Osteocyte (in vitro differentiated cells): ENCODE measurements at regions not wholly inside any gene's neighbourhood (a gene's known extent, or its start where the extent isn't known, plus 50 kb on each side); places are given as distances from the start of the nearest gene placed in this dataset.
"Not testable (repeated sequence)": the region's sequence is repeated elsewhere in the genome, so short reads cannot be mapped to it uniquely, and the experiment has no call there.

Source experiments
- DNase-seq: peaks from one replicate; pipeline ENCODE4 v3.0.0; 2021; ENCODE audit warnings: mixed read lengths; ENCODE audit not compliant: unreplicated experiment; ENCODE audit errors: extremely low spot score
- H3K27ac Mint-ChIP-seq: one replicate; pipeline ENCODE4 v1.8.0; 2021; ENCODE audit warnings: mild to moderate bottlenecking, mixed read lengths; ENCODE audit not compliant: unreplicated experiment
- H3K27me3 Mint-ChIP-seq: one replicate; pipeline ENCODE4 v1.8.0; 2021; ENCODE audit warnings: mixed read lengths; ENCODE audit not compliant: unreplicated experiment
- H3K36me3 Mint-ChIP-seq: one replicate; pipeline ENCODE4 v1.8.0; 2021; ENCODE audit warnings: mixed read lengths; ENCODE audit not compliant: unreplicated experiment
- H3K4me1 Mint-ChIP-seq: one replicate; pipeline ENCODE4 v1.8.0; 2021; ENCODE audit warnings: mixed read lengths; ENCODE audit not compliant: unreplicated experiment
- H3K4me3 Mint-ChIP-seq: one replicate; pipeline ENCODE4 v1.8.0; 2021; ENCODE audit warnings: mild to moderate bottlenecking, moderate library complexity, mixed read lengths; ENCODE audit not compliant: unreplicated experiment
- H3K9me3 Mint-ChIP-seq: one replicate; pipeline ENCODE4 v1.8.0; 2021; ENCODE audit warnings: mixed read lengths; ENCODE audit not compliant: unreplicated experiment
- CTCF ChIP-seq: fragments of 200-600 bp; sonication (generic); IDR thresholded peaks from 2 replicates; pipeline ENCODE4 v1.5.0; 2021; ENCODE audit warnings: antibody characterized with exemption, mild to moderate bottlenecking, moderate library complexity

DNA sequence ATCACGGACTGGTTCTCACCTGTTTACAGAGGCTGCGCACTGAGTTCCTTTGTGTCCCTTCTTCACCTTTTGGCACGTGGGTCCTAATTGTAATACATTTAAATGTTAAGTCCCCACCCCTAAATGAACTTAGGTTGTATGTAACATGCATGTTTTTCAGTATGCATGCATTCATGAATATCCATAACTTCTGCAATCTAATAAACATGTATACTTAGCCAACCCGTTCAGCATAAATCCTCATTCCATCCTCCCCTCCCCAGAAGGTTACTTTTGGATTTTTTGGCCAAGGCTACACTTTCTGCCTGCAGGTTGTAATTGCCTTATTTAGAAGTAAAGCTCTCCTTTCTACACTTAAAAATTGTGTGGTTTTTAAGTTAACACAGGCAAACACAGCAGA lies 314.7 kb downstream of the SUCLG1 start:
- Mint-ChIP-seq H3K27ac (no peak overlapping the region), H3K27me3 (peaks cover 2% of the 10 kb centered on the region), H3K36me3 (no peaks in the 10 kb centered on the region), H3K4me3 (no peak overlapping the region), H3K4me1 (no peaks in the 10 kb centered on the region), H3K9me3 (no peaks in the 10 kb centered on the region)
- TF ChIP-seq CTCF = no peak
- no peak for DNase-seq

DNA sequence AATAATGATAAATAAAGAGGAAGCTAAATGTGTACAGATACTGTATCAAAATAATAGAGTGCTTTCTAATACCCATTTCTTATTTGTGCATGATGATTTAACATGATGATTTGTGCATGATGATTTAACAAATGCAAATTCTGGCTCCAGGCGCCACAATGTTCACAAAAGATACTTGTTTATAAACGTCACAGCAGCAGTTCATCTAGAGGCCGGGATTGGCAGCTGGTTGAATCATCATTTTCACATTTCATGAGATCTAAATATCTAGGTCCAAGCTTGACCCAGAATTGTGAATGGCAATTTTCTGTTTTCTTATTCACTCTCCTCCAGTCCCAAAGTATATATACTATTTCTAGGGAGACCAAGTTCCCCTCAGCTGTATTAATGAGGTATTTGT lies 322.0 kb downstream of the SUCLG1 start:
- TF ChIP-seq CTCF = no peak
- Mint-ChIP-seq H3K27ac (no peak overlapping the region), H3K36me3 (no peaks in the 10 kb centered on the region), H3K4me1 (no peaks in the 10 kb centered on the region), H3K27me3 (no peaks in the 10 kb centered on the region), H3K4me3 (no peak overlapping the region), H3K9me3 (no peaks in the 10 kb centered on the region)
- DNase-seq = no peak

DNA sequence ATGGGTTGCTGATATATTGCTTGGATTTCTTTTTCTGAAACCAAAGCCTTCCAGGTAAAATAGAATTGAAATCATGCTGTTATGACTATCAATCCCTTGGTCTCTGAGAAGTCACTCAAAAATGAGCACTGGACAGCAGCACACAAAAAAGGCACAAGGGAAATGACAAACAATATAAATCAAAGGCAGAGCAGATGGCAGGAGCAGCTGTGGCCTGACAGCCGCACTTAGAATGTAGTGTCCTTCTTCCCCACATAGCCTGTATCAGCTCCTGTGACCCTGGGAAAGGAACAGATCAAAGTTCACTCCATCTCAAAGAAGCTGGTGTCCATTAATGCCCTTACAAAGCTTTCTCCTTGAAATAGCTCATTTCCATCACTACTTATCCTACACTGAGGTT lies 326.7 kb downstream of the SUCLG1 start:
- Mint-ChIP-seq H3K27ac (no peak overlapping the region), H3K36me3 (no peaks in the 10 kb centered on the region), H3K4me3 (no peak overlapping the region), H3K4me1 (no peaks in the 10 kb centered on the region), H3K9me3 (peaks cover 10% of the 10 kb centered on the region), H3K27me3 (no peaks in the 10 kb centered on the region)
- no peak for DNase-seq
- TF ChIP-seq CTCF = no peak

- Mint-ChIP-seq H3K27me3 (no peaks in the 10 kb centered on the region), H3K27ac (no peak overlapping the region)
- no peak for DNase-seq
Measured at GRCh38 chr2:84131278-84131830, 327.7 kb downstream of the SUCLG1 start.

GRCh38 chr2:84129018-84129417 lies 330.1 kb downstream of the SUCLG1 start:
- H3K9me3 Mint-ChIP-seq = peaks cover 12% of the 10 kb centered on the region
- H3K27me3 Mint-ChIP-seq = no peaks in the 10 kb centered on the region
- H3K27ac Mint-ChIP-seq = no peak overlapping the region
- H3K4me3 Mint-ChIP-seq = no peak overlapping the region
- no peak for TF ChIP-seq CTCF
- no peaks in the 10 kb centered on the region for H3K4me1 Mint-ChIP-seq
- H3K36me3 Mint-ChIP-seq = no peaks in the 10 kb centered on the region
- no peak for DNase-seq

More at GRCh38 chr2:84131278-84131830, 327.7 kb downstream of the SUCLG1 start:
- H3K4me3 Mint-ChIP-seq = no peak overlapping the region
- peaks cover 12% of the 10 kb centered on the region for H3K9me3 Mint-ChIP-seq
- no peaks in the 10 kb centered on the region for H3K36me3 Mint-ChIP-seq
- H3K4me1 Mint-ChIP-seq = no peaks in the 10 kb centered on the region
- TF ChIP-seq CTCF = no peak

GRCh38 chr2:84127812-84128211 lies 331.3 kb downstream of the SUCLG1 start:
- not testable (repeated sequence) for DNase-seq, H3K36me3 Mint-ChIP-seq, H3K27ac Mint-ChIP-seq, H3K27me3 Mint-ChIP-seq, H3K4me3 Mint-ChIP-seq, H3K4me1 Mint-ChIP-seq
- H3K9me3 Mint-ChIP-seq = peaks cover 12% of the 10 kb centered on the region
